Right ventricle myocardium superior (tissue), 1 donor: ENCODE measurements at regions not wholly inside any gene's neighbourhood (a gene's known extent, or its start where the extent isn't known, plus 50 kb on each side); places are given as distances from the start of the nearest gene placed in this dataset.

Source experiments
- ATAC-seq: fragments of 200-7000 bp; cut with Tn5 transposase; one replicate; pipeline ENCODE4 v1.9.1; 2020; ENCODE audit warnings: mild to moderate bottlenecking; ENCODE audit not compliant: poor library complexity
- DNase-seq: peaks from one replicate; pipeline ENCODE4 v3.0.0-alpha.2; 2020
- intact Hi-C: fragments of 100-400 bp; cut with DNase I; formaldehyde crosslinking; loops from one replicate; pipeline ENCODE4 v1.11.2; 2022
- donor health status: DM: no; HTN: yes; CAD: no; lungs with severe emphysema.

- ATAC-seq = no peak
- intact Hi-C loops = no loop called here
- no peak for DNase-seq
Observed at GRCh38 chr4:149972407-149972806, 105.8 kb upstream of the DCLK2 start.

- intact Hi-C loops = no loop called here
- DNase-seq (no peak), ATAC-seq (no peak)
Observed at GRCh38 chr4:149973181-149973580, 105.1 kb upstream of the DCLK2 start.

DNA sequence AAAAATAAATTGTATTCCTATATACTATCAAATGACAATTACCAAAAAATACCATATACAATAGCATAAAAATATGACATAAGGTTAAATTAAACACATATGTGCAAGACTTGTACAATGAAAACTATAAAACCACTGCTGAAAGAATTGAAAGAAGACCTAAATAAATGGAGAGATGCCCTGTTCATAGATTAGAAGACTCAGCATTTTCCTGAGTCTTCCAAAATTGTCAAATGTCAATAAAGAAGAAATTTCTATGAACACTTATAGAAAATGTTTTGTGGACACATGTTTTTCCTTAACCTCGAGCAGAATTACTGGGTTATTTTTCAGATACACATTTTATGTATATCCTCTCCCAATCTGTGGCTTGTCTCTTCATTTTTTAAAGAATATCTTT lies 103.1 kb upstream of the DCLK2 start:
- ATAC-seq (no peak), DNase-seq (no peak)
- intact Hi-C loops = no loop called here

GRCh38 chr4:149980121-149980682 lies 98.0 kb upstream of the DCLK2 start:
- no peak for DNase-seq
- ATAC-seq = no peak
- intact Hi-C loops = loop anchor here (5.0 kb wide), 1 partner anchor 262 kb away; no protein-coding TSS in a partner anchor

- ATAC-seq (peak; percentile 60), DNase-seq (peak; percentile 42)
- intact Hi-C loops = loop anchor here (5.0 kb wide), 1 partner anchor 261 kb away; no protein-coding TSS in a partner anchor
Observed at GRCh38 chr4:149980941-149981340, 97.3 kb upstream of the DCLK2 start.

DNA sequence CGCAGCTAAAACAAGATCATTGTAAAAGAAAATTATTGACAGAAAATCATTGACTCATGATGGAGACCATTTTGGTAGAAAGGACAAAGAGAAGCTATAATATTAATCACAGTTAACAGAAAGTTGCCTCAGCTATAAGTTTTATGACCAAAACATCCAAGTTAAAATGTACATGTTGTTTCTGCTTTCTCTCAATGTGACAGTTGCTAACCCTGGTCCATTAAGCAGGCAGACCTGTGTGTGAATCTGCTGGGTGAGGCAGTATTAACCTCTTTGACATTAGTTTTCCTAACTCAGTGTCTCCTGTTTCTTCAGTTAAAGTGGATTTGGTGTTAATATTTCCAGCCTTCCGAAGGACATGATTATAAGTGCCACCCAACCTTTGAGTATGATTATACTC lies 94.8 kb upstream of the DCLK2 start:
- no peak for DNase-seq
- intact Hi-C loops = loop anchor here (5.0 kb wide), 1 partner anchor 259 kb away; no protein-coding TSS in a partner anchor
- no peak for ATAC-seq

GRCh38 chr4:149983931-149984330 lies 94.3 kb upstream of the DCLK2 start:
- ATAC-seq (no peak), DNase-seq (no peak)
- intact Hi-C loops = loop anchor here (5.0 kb wide), 1 partner anchor 258 kb away; no protein-coding TSS in a partner anchor

DNA sequence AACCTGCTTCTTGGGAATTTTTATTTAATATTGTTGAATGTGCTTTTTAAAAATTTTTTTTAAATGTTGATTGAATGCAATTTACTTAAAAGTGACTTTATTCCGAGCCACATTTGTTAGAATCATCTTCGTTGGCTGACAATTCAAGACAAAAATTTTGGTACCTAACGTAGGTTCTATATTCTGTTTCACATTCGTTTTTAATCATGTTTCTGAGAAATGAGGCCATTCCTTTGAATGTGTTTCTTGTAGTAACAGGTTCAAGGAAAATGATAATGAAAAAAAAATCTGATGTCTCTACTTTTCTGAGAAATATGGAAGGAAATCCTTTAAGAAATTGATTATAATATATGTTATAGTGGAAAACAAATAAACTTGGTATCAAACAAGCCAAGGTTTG lies 92.3 kb upstream of the DCLK2 start:
- DNase-seq (no peak), ATAC-seq (no peak)
- intact Hi-C loops = no loop called here

GRCh38 chr4:149986917-149987316 lies 91.3 kb upstream of the DCLK2 start:
- ATAC-seq (no peak), DNase-seq (no peak)
- intact Hi-C loops = no loop called here

GRCh38 chr4:149987330-149988086 lies 90.7 kb upstream of the DCLK2 start:
- ATAC-seq (peak; percentile 38), DNase-seq (no peak)
- intact Hi-C loops = no loop called here

DNA sequence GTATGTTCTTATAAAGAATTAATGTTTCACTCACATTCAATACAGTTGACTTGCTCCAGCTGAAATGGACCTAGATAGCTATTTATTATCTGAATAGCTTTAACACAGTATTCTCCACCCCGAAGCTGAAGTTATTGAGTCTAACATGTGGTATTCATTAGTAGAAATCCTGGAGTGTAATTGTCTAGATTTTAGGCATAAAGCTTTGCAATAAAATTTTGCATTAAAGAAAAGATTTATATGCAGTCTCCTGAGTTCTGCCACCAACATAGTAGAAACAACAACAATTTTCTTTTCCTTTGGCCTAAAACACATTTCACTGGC lies 90.2 kb upstream of the DCLK2 start:
- DNase-seq (no peak), ATAC-seq (no peak)
- intact Hi-C loops = no loop called here

DNA sequence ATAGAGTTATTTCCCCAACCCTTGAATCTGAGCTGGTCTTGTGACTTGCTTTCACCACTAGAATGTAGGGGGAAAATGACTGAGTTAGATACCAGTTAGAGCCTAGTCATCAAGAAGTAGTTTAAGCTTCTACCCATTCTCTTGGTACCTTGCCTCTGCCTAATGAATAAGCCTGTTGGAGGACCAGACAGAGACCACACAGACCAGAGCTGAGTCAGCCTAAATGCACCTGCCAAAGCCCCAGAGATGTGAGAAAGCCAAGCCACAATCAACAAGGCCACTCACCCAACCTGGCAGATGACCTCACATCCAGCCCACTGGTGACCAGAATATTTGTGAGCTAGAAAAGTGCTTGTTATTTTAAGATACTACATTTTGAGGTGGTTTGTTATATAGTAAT lies 85.2 kb upstream of the DCLK2 start:
- DNase-seq (no peak), ATAC-seq (no peak)
- intact Hi-C loops = no loop called here

DNA sequence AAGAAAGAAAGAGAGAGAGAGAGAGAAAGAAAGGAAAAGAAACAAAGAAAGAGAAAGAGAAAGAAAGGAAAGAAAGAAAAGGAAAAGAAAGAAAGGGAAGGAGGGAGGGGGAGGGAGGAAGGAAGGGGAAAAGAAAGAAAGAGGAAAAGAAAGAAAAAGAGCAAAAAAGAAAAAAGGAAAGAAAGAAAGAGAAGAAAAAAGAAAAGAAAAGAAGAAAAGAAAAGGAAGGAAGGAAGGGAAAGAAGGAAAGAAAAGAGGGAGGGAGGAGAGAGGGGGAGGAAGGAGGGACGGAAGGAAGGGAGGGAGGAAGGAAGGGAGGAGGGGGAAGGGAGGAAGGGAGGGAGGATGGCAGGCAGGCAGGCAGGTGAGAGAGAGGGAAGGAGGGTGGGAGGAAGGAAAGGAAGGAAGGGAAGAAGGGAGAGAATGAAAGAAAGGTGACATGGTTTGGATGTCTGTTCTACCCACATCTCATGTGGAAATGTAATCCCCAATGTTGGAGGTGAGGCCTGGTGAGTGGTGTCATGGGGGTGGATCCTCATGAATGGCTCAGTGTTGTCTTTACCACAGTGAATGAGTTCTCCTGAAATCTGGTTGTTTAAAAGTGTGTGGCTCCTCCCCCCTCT lies 83.0 kb upstream of the DCLK2 start:
- DNase-seq = no peak
- no peak for ATAC-seq
- intact Hi-C loops = loop anchor here (5.0 kb wide), 1 partner anchor 247 kb away; no protein-coding TSS in a partner anchor

GRCh38 chr4:149997881-149998421 lies 80.3 kb upstream of the DCLK2 start:
- no peak for ATAC-seq
- no peak for DNase-seq
- intact Hi-C loops = loop anchor here (5.0 kb wide), 1 partner anchor 244 kb away; no protein-coding TSS in a partner anchor

GRCh38 chr4:149999485-150000074 lies 78.7 kb upstream of the DCLK2 start:
- ATAC-seq (peak; percentile 82), DNase-seq (no peak)
- intact Hi-C loops = loop anchor here (5.0 kb wide), 1 partner anchor 243 kb away; no protein-coding TSS in a partner anchor

DNA sequence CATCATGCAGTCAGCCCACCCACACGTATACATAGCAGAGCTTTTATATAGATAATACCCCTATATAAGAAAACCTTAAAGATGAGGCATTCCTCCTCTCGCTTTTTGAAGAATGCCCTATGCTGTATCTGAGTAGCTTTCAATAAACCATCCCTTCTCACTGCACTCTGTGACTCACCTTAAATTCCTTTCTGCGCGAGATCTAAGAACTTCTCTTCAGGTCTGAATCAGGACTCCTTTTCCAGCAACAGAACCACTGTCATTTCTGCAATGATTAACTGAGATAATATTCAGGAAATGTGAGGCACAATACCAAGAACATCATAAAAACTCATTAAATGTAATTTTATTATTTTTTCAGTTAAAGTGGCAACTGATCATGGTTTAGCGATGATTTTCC lies 76.4 kb upstream of the DCLK2 start:
- no peak for DNase-seq
- no peak for ATAC-seq
- intact Hi-C loops = no loop called here

GRCh38 chr4:150002561-150002960 lies 75.7 kb upstream of the DCLK2 start:
- ATAC-seq = no peak
- intact Hi-C loops = no loop called here
- DNase-seq = no peak

GRCh38 chr4:150004481-150004880 lies 73.8 kb upstream of the DCLK2 start:
- peak; percentile 67 for ATAC-seq
- DNase-seq = no peak
- intact Hi-C loops = no loop called here

DNA sequence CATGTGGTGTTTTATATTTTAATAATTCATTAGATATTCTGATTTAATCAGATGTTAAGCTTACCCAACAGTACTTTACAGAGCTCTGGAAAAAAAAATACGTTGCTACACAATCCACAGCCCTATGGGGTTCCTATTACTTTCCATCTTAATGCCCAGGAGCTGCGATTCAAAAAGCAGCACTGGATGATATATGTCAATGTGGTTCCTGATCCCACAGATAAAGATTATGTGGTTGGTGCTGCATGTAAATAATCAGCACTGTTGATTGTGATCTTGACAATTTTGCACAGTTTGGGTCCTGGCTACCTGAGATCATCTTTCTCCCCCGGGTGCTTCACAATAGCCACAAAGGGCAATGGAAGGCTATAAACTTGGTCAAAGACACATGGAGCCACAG lies 72.7 kb upstream of the DCLK2 start:
- ATAC-seq (no peak), DNase-seq (no peak)
- intact Hi-C loops = no loop called here
